ENCODE measurements at regions not wholly inside any gene's neighbourhood (a gene's known extent, or its start where the extent isn't known, plus 50 kb on each side); places are given as distances from the start of the nearest gene placed in this dataset.

GRCh38 chr1:115555446-115555845 is 86.3 kb upstream of the VANGL1 start:
- Histone ChIP-seq H4K5ac (ENCODE audit: low read depth, low read length) (no peak overlapping the region), H3K4me3 (ENCODE audit: insufficient read depth, low read depth, low read length) (no peak overlapping the region), H3K9me1 (ENCODE audit: insufficient read depth, low read length) (peaks cover 3% of the 10 kb centered on the region; the same call in 1 of the 2 replicates), H3K56ac (ENCODE audit: extremely low read depth, insufficient read depth, low read length) (no peak overlapping the region), H3K9me3 (ENCODE audit: control insufficient read depth, insufficient read depth, low read length) (no peaks in the 10 kb centered on the region), H2BK5ac (ENCODE audit: low read depth, low read length, poor library complexity, severe bottlenecking) (no peak overlapping the region), H4K91ac (ENCODE audit: insufficient read depth, low read depth, low read length) (0 out of 2 replicates have a peak overlapping the region, but pooled peaks have one; percentile 32), H3K18ac (ENCODE audit: low read depth, low read length) (no peak overlapping the region), H3K14ac (replicated peaks; ENCODE audit: low read depth, low read length) (peak overlapping the region; percentile 61; the same call in 1 of the 2 replicates), H3K4me1 (ENCODE audit: control insufficient read depth, insufficient read depth, low read length) (no peaks in the 10 kb centered on the region; the same call in 1 of the 2 replicates), H3K79me1 (ENCODE audit: low read depth in 1 of 2, low read length in 2 of 2) (no peaks in the 10 kb centered on the region), H2BK20ac (ENCODE audit: low read depth, low read length) (0 out of 2 replicates have a peak overlapping the region, but pooled peaks have one; percentile 27), H3K9ac (ENCODE audit: low read depth, low read length) (no peak overlapping the region), H2AK9ac (replicated peaks; ENCODE audit: low read depth, low read length, poor library complexity) (no peak overlapping the region), H3K4me2 (ENCODE audit: low read depth, low read length) (no peak overlapping the region), H2BK120ac (ENCODE audit: low read depth, low read length) (peak overlapping the region; percentile 39), H2AFZ (replicated peaks; ENCODE audit: low read length, poor library complexity) (no peak overlapping the region), H4K20me1 (ENCODE audit: insufficient read depth, low read length) (no peaks in the 10 kb centered on the region), H3K4ac (ENCODE audit: low read depth, low read length) (no peak overlapping the region), H3K27ac (ENCODE audit: insufficient read depth, low read length) (no peak overlapping the region), H2AK5ac (ENCODE audit: low read depth, low read length) (peak overlapping the region; percentile 52), H3K23ac (ENCODE audit: low read depth, low read length) (peak overlapping the region; percentile 29; the same call in 1 of the 2 replicates), H3K36me3 (ENCODE audit: control insufficient read depth, insufficient read depth, low read length) (no peaks in the 10 kb centered on the region), H4K8ac (ENCODE audit: low read depth in 2 of 2, low read length in 2 of 2) (peak overlapping the region in 1 of 2 experiments; percentile 52; a peak in 1 of 4 replicates), H3K27me3 (ENCODE audit: control insufficient read depth, insufficient read depth, low read length) (peaks cover 2% of the 10 kb centered on the region; the same call in 1 of the 2 replicates), H2BK15ac (ENCODE audit: low read depth, low read length) (no peak overlapping the region)
- in situ Hi-C loops (cut with MboI; ENCODE audit: low sequenced_read_pairs), result no loop called here
- ATAC-seq (ENCODE audit: low read depth) (peak; percentile 77), DNase-seq (peak; percentile 48)
- dilution Hi-C loops (cut with HindIII; ENCODE audit: low sequenced_read_pairs, unreplicated experiment), result no loop called here
- intact Hi-C loops (cut with micrococcal nuclease), result no loop called here
- CTCF ChIA-PET, result no interaction called here
- POLR2A ChIA-PET (ENCODE audit: unreplicated experiment), result no interaction called here
- no CpG with 5 or more reads among the region's 2 CpGs for WGBS, 2 experiments (ENCODE audit: extremely low coverage in 2 of 2, insufficient read length in 1 of 2)
- TF ChIP-seq CHD1 (IDR thresholded peaks at IDR 0.05; ENCODE audit: low read depth, low read length), result no peak
- TF ChIP-seq MAFK (IDR thresholded peaks at IDR 0.05; ENCODE audit: low read depth, low read length), result no peak
- no peak for TF ChIP-seq USF2 (IDR thresholded peaks at IDR 0.05; ENCODE audit: low read depth, low read length)
- TF ChIP-seq CEBPB (IDR thresholded peaks at IDR 0.05; ENCODE audit: low read depth, low read length), result no peak
- TF ChIP-seq RAD21 (IDR thresholded peaks at IDR 0.05; ENCODE audit: low read length), result no peak
- no peak for TF ChIP-seq RCOR1 (IDR thresholded peaks at IDR 0.05; ENCODE audit: insufficient replicate concordance, low read length)
- TF ChIP-seq MXI1 (IDR thresholded peaks at IDR 0.05; ENCODE audit: borderline replicate concordance, low read depth, low read length), result no peak
- TF ChIP-seq MAZ (IDR thresholded peaks at IDR 0.05; ENCODE audit: borderline replicate concordance, low read depth, low read length), result no peak
- TF ChIP-seq BHLHE40 (IDR thresholded peaks at IDR 0.05; ENCODE audit: low read depth, low read length), result no peak
- no peak for TF ChIP-seq ELK1 (IDR thresholded peaks at IDR 0.05; ENCODE audit: borderline replicate concordance, low read depth, low read length)
- TF ChIP-seq NFE2L2 (IDR thresholded peaks at IDR 0.05; ENCODE audit: low read depth, low read length), result no peak
- TF ChIP-seq SMC3 (IDR thresholded peaks at IDR 0.05; ENCODE audit: low read depth, low read length), result no peak
- TF ChIP-seq CTCF (conservative IDR thresholded peaks at IDR 0.05; ENCODE audit: low read depth, low read length), result no peak
- no TSS peak for BruUV-seq (replicated peaks)

All from IMR-90 (cell line).